ENCODE measurements at regions not wholly inside any gene's neighbourhood (a gene's known extent, or its start where the extent isn't known, plus 50 kb on each side); places are given as distances from the start of the nearest gene placed in this dataset.

- peak; percentile 62 for DNase-seq (ENCODE audit: low read depth)
Measured at GRCh38 chr2:200171731-200172482, 134.6 kb upstream of the SPATS2L start.

GRCh38 chr2:200172521-200172920, 134.0 kb upstream of the SPATS2L start:
- Histone ChIP-seq H3K9me3 (ENCODE audit: insufficient read depth, low read depth, low read length) (no peaks in the 10 kb centered on the region), H4K20me1 (ENCODE audit: insufficient read depth, low read length) (no peaks in the 10 kb centered on the region), H3K27ac (ENCODE audit: low read depth, low read length) (no peak overlapping the region), H3K79me2 (ENCODE audit: insufficient read depth, low read length) (no peaks in the 10 kb centered on the region), H3K27me3 (ENCODE audit: insufficient read depth, low read length) (no peaks in the 10 kb centered on the region), H2AFZ (ENCODE audit: low read depth, low read length) (no peak overlapping the region), H3K9ac (ENCODE audit: low read length) (no peak overlapping the region), H3K4me3 (ENCODE audit: insufficient read depth, low read depth, low read length) (no peak overlapping the region), H3K36me3 (ENCODE audit: insufficient read depth, low read length) (no peaks in the 10 kb centered on the region), H3K4me2 (ENCODE audit: low read length) (no peak overlapping the region), H3K4me1 (ENCODE audit: insufficient read depth, low read length) (peaks cover 16% of the 10 kb centered on the region)
- no peak for FAIRE-seq
- DNase-seq (ENCODE audit: low read depth) = no peak
- Mint-ChIP-seq H3K9me3 (ENCODE audit: unreplicated experiment) (peaks cover 1% of the 10 kb centered on the region), H3K27me3 (ENCODE audit: low read depth, unreplicated experiment) (no peaks in the 10 kb centered on the region), H3K36me3 (ENCODE audit: low read depth, unreplicated experiment) (peaks cover 3% of the 10 kb centered on the region), H3K4me1 (ENCODE audit: low read depth, unreplicated experiment) (peaks cover 21% of the 10 kb centered on the region), H3K27ac (ENCODE audit: unreplicated experiment) (peak overlapping the region; percentile 82), H3K4me3 (ENCODE audit: unreplicated experiment) (no peak overlapping the region)
- no peak for TF ChIP-seq CTCF (IDR thresholded peaks at IDR 0.05; ENCODE audit: insufficient read depth, low read depth, low read length)
- no peak for TF ChIP-seq EZH2 (IDR thresholded peaks at IDR 0.05; ENCODE audit: insufficient read depth, low read length)

More at GRCh38 chr2:200171731-200172482, 134.6 kb upstream of the SPATS2L start:
- Mint-ChIP-seq H3K27me3 (ENCODE audit: low read depth, unreplicated experiment) (no peaks in the 10 kb centered on the region), H3K27ac (ENCODE audit: unreplicated experiment) (peak overlapping the region; percentile 82), H3K36me3 (ENCODE audit: low read depth, unreplicated experiment) (peaks cover 3% of the 10 kb centered on the region), H3K9me3 (ENCODE audit: unreplicated experiment) (peaks cover 1% of the 10 kb centered on the region), H3K4me3 (ENCODE audit: unreplicated experiment) (peak overlapping the region; percentile 73), H3K4me1 (ENCODE audit: low read depth, unreplicated experiment) (peaks cover 16% of the 10 kb centered on the region)
- no peaks in the 10 kb centered on the region for H4K20me1 ChIP-seq (ENCODE audit: insufficient read depth, low read length)
- H3K9ac ChIP-seq (ENCODE audit: low read length) = no peak overlapping the region
- no peak overlapping the region for H2AFZ ChIP-seq (ENCODE audit: low read depth, low read length)
- no peaks in the 10 kb centered on the region for H3K27me3 ChIP-seq (ENCODE audit: insufficient read depth, low read length)
- H3K27ac ChIP-seq (ENCODE audit: low read depth, low read length) = no peak overlapping the region
- no peak for FAIRE-seq
- H3K36me3 ChIP-seq (ENCODE audit: insufficient read depth, low read length) = no peaks in the 10 kb centered on the region
- no peaks in the 10 kb centered on the region for H3K9me3 ChIP-seq (ENCODE audit: insufficient read depth, low read depth, low read length)
- TF ChIP-seq CTCF (IDR thresholded peaks at IDR 0.05; ENCODE audit: insufficient read depth, low read depth, low read length) (no peak), EZH2 (IDR thresholded peaks at IDR 0.05; ENCODE audit: insufficient read depth, low read length) (no peak)
- peaks cover 13% of the 10 kb centered on the region for H3K4me1 ChIP-seq (ENCODE audit: insufficient read depth, low read length)
- H3K4me3 ChIP-seq (ENCODE audit: insufficient read depth, low read depth, low read length) = no peak overlapping the region
- H3K79me2 ChIP-seq (ENCODE audit: insufficient read depth, low read length) = no peaks in the 10 kb centered on the region
- peak overlapping the region; percentile 15 for H3K4me2 ChIP-seq (ENCODE audit: low read length)

All from astrocyte (in vitro differentiated cells and primary cell).